ENCODE measurements at regions not wholly inside any gene's neighbourhood (a gene's known extent, or its start where the extent isn't known, plus 50 kb on each side); places are given as distances from the start of the nearest gene placed in this dataset.
A peak's percentile ranks its signal among the peaks of the same experiment; 100 is the strongest.
"Not testable (repeated sequence)": the region's sequence is repeated elsewhere in the genome, so short reads cannot be mapped to it uniquely, and the experiment has no call there.

GRCh38 chr2:55124682-55125081, 74.4 kb upstream of the RTN4 start:
- H3K4me1 Mint-ChIP-seq; H3K27me3 Mint-ChIP-seq; ATAC-seq; POLR2A ChIA-PET; intact Hi-C loops (cut with DNase I, micrococcal nuclease); DNase-seq; H3K36me3 Mint-ChIP-seq (ENCODE audit: low read depth); H3K27ac Mint-ChIP-seq; H3K9me3 Mint-ChIP-seq (ENCODE audit: low read depth); H3K4me3 Mint-ChIP-seq; CTCF ChIA-PET: not testable (repeated sequence)

- ChIA-PET CTCF (interaction anchor here (0.6 kb wide), 1 partner anchor 44 kb away, joined by 3 read pairs; no protein-coding TSS in a partner anchor), POLR2A (no interaction called here)
- no peak overlapping the region for H3K4me3 Mint-ChIP-seq
- DNase-seq = no peak
- intact Hi-C loops (cut with DNase I, micrococcal nuclease) = no loop called here
- H3K36me3 Mint-ChIP-seq (ENCODE audit: low read depth) = no peaks in the 10 kb centered on the region
- no peak for ATAC-seq
- no peak overlapping the region for H3K27ac Mint-ChIP-seq
- peaks cover 3% of the 10 kb centered on the region for H3K9me3 Mint-ChIP-seq (ENCODE audit: low read depth)
- no peaks in the 10 kb centered on the region for H3K27me3 Mint-ChIP-seq
- no peaks in the 10 kb centered on the region for H3K4me1 Mint-ChIP-seq
Measured at GRCh38 chr2:55123851-55124269, 73.6 kb upstream of the RTN4 start.

DNA sequence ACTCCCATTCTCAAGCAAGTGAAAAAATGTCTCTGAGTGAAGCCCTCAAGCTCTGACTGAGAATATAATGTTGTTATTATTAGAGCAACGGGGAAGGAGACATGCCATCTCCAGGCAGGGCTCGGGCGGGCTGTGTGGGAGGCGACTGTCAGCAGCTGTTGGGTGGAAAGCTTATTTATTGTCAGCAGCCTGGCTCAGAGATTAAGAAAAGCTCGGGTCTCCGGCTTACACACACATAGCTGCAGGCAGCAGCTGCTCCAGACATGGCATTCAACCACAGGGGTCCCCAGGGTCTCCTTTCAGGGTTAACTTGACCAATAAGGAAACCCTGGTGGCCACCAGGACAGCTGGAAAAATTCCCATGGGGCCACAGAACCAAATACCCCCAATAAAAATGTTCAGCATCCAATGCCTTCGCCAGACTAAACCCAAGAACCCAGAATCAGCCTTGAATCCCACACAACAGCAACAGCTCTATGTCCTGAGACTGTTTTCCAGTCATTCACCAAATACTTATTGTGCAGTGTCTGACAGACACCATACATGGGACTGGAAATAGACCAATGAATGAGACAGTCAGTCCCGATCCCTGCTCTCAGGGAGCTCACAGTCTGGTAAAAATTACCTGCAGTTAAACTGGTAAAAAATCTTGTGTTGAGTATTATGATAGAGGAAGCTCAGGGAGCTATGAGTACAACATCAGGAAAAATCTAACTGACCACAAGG, 70.5 kb upstream of the RTN4 start:
- Mint-ChIP-seq H3K36me3 (ENCODE audit: low read depth) (no peaks in the 10 kb centered on the region), H3K27ac (no peak overlapping the region), H3K9me3 (ENCODE audit: low read depth) (no peaks in the 10 kb centered on the region), H3K4me1 (peaks cover under 1% of the 10 kb centered on the region), H3K4me3 (no peak overlapping the region), H3K27me3 (no peaks in the 10 kb centered on the region)
- intact Hi-C loops (cut with DNase I, micrococcal nuclease) = no loop called here
- DNase-seq (no peak), ATAC-seq (no peak)
- CTCF ChIA-PET = interaction anchor here (0.6 to 1.7 kb wide), 5 partner anchors 17 to 67 kb away, joined by 3 to 5 read pairs (median 3); no protein-coding TSS in a partner anchor
- POLR2A ChIA-PET = no interaction called here

- H3K36me3 Mint-ChIP-seq (ENCODE audit: low read depth) = no peaks in the 10 kb centered on the region
- peaks cover 3% of the 10 kb centered on the region for H3K4me1 Mint-ChIP-seq
- CTCF ChIA-PET = interaction anchor here (0.6 to 1.2 kb wide), 3 partner anchors 11 to 50 kb away, joined by 3 to 4 read pairs (median 3); no protein-coding TSS in a partner anchor
- DNase-seq (no peak), ATAC-seq (no peak)
- POLR2A ChIA-PET = no interaction called here
- H3K9me3 Mint-ChIP-seq (ENCODE audit: low read depth) = no peaks in the 10 kb centered on the region
- intact Hi-C loops (cut with DNase I, micrococcal nuclease) = no loop called here
- no peak overlapping the region for H3K27ac Mint-ChIP-seq
- no peak overlapping the region for H3K4me3 Mint-ChIP-seq
- no peaks in the 10 kb centered on the region for H3K27me3 Mint-ChIP-seq
Measured at GRCh38 chr2:55119711-55120487, 69.6 kb upstream of the RTN4 start.

- CTCF ChIA-PET = interaction anchor here (0.7 kb wide), 1 partner anchor 73 kb away, joined by 3 read pairs; no protein-coding TSS in a partner anchor
- H3K4me3 Mint-ChIP-seq = no peak overlapping the region
Measured at GRCh38 chr2:55118643-55119083, 68.4 kb upstream of the RTN4 start.

GRCh38 chr2:55116966-55117365, 66.7 kb upstream of the RTN4 start:
- Mint-ChIP-seq H3K9me3 (ENCODE audit: low read depth) (no peaks in the 10 kb centered on the region), H3K4me1 (peaks cover 3% of the 10 kb centered on the region), H3K27ac (no peak overlapping the region), H3K4me3 (no peak overlapping the region), H3K36me3 (ENCODE audit: low read depth) (no peaks in the 10 kb centered on the region), H3K27me3 (no peaks in the 10 kb centered on the region)
- POLR2A ChIA-PET = interaction anchor here (0.6 kb wide), 1 partner anchor 82 kb away, joined by 3 read pairs; no protein-coding TSS in a partner anchor
- CTCF ChIA-PET = interaction anchor here (0.6 kb wide), 1 partner anchor 957 kb away, joined by 3 read pairs; no protein-coding TSS in a partner anchor
- intact Hi-C loops (cut with DNase I, micrococcal nuclease) = no loop called here
- ATAC-seq (no peak), DNase-seq (no peak)

More at GRCh38 chr2:55118643-55119083, 68.4 kb upstream of the RTN4 start:
- H3K36me3 Mint-ChIP-seq (ENCODE audit: low read depth) = no peaks in the 10 kb centered on the region
- H3K27me3 Mint-ChIP-seq = no peaks in the 10 kb centered on the region
- no peak overlapping the region for H3K27ac Mint-ChIP-seq
- no peaks in the 10 kb centered on the region for H3K9me3 Mint-ChIP-seq (ENCODE audit: low read depth)
- POLR2A ChIA-PET = no interaction called here
- intact Hi-C loops (cut with DNase I, micrococcal nuclease) = no loop called here
- peaks cover 3% of the 10 kb centered on the region for H3K4me1 Mint-ChIP-seq
- no peak for DNase-seq
- no peak for ATAC-seq

DNA sequence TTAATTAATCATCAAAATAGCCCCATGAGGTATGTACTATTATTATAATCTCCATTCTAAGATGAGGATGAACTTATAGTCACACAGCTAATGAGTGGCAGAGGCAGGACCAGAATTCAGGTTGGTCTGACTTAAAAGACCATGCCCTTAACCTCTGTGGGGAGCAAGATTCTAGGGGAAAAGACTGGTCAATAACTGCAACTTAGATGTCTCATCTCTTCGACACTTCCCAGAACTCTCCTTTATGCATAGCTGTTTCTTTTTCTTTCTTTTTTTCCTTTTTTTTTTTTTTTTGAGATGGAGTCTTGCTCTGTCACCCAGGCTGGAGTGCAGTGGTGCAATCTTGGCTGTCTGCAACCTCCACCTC, 66.3 kb upstream of the RTN4 start:
- DNase-seq = no peak
- POLR2A ChIA-PET = interaction anchor here (0.6 kb wide), 1 partner anchor 81 kb away, joined by 3 read pairs; no protein-coding TSS in a partner anchor
- no peaks in the 10 kb centered on the region for H3K9me3 Mint-ChIP-seq (ENCODE audit: low read depth)
- no peak for ATAC-seq
- H3K4me1 Mint-ChIP-seq = peaks cover 3% of the 10 kb centered on the region
- no peaks in the 10 kb centered on the region for H3K27me3 Mint-ChIP-seq
- no peak overlapping the region for H3K4me3 Mint-ChIP-seq
- no peaks in the 10 kb centered on the region for H3K36me3 Mint-ChIP-seq (ENCODE audit: low read depth)
- CTCF ChIA-PET = no interaction called here
- intact Hi-C loops (cut with DNase I, micrococcal nuclease) = no loop called here
- H3K27ac Mint-ChIP-seq = no peak overlapping the region

GRCh38 chr2:55115761-55116597, 65.7 kb upstream of the RTN4 start:
- DNase-seq (no peak), ATAC-seq (peak; percentile 89)
- ChIA-PET CTCF (interaction anchor here (0.8 to 1.4 kb wide), 3 partner anchors 17 to 450 kb away, joined by 3 read pairs; no protein-coding TSS in a partner anchor), POLR2A (no interaction called here)
- Mint-ChIP-seq H3K36me3 (ENCODE audit: low read depth) (no peaks in the 10 kb centered on the region), H3K9me3 (ENCODE audit: low read depth) (no peaks in the 10 kb centered on the region), H3K4me1 (peaks cover 3% of the 10 kb centered on the region), H3K27me3 (no peaks in the 10 kb centered on the region), H3K4me3 (no peak overlapping the region), H3K27ac (no peak overlapping the region)
- intact Hi-C loops (cut with DNase I, micrococcal nuclease) = no loop called here

DNA sequence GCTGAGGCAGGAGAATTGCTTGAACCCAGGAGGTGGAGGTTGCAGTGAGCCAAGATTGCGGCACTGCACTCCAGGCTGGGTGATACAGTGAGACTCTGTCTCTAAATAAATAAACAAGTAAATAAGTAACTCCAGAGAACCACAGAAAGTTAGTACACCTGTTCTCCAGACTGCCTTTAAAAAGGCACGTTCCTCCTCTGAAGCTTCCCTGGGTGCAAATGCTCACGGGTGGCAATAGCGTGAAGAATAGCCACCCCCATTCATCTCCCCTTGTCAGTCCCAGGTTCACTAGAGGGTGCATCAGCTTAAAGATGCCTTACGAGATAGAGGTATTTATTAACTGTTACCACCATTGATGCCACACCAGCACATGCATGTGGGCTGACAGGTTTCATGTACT, 64.3 kb upstream of the RTN4 start:
- Mint-ChIP-seq H3K9me3 (ENCODE audit: low read depth) (no peaks in the 10 kb centered on the region), H3K27ac (no peak overlapping the region), H3K4me3 (no peak overlapping the region), H3K36me3 (ENCODE audit: low read depth) (no peaks in the 10 kb centered on the region), H3K27me3 (no peaks in the 10 kb centered on the region), H3K4me1 (peaks cover 3% of the 10 kb centered on the region)
- ATAC-seq (no peak), DNase-seq (no peak)
- intact Hi-C loops (cut with DNase I, micrococcal nuclease) = no loop called here
- POLR2A ChIA-PET = no interaction called here
- CTCF ChIA-PET = interaction anchor here (1.4 kb wide), 2 partner anchors 14 to 54 kb away, joined by 3 read pairs; no protein-coding TSS in a partner anchor

- H3K4me3 Mint-ChIP-seq = no peak overlapping the region
- no peaks in the 10 kb centered on the region for H3K9me3 Mint-ChIP-seq (ENCODE audit: low read depth)
- CTCF ChIA-PET = interaction anchor here (1.4 kb wide), 1 partner anchor 13 kb away, joined by 3 read pairs; no protein-coding TSS in a partner anchor
- H3K27ac Mint-ChIP-seq = no peak overlapping the region
- H3K36me3 Mint-ChIP-seq (ENCODE audit: low read depth) = no peaks in the 10 kb centered on the region
- intact Hi-C loops (cut with DNase I, micrococcal nuclease) = no loop called here
- DNase-seq = no peak
- H3K27me3 Mint-ChIP-seq = no peaks in the 10 kb centered on the region
- POLR2A ChIA-PET = no interaction called here
- peaks cover 3% of the 10 kb centered on the region for H3K4me1 Mint-ChIP-seq
- ATAC-seq = no peak
Measured at GRCh38 chr2:55114082-55114481, 63.8 kb upstream of the RTN4 start.
